ENCODE measurements at regions not wholly inside any gene's neighbourhood (a gene's known extent, or its start where the extent isn't known, plus 50 kb on each side); places are given as distances from the start of the nearest gene placed in this dataset.

DNA sequence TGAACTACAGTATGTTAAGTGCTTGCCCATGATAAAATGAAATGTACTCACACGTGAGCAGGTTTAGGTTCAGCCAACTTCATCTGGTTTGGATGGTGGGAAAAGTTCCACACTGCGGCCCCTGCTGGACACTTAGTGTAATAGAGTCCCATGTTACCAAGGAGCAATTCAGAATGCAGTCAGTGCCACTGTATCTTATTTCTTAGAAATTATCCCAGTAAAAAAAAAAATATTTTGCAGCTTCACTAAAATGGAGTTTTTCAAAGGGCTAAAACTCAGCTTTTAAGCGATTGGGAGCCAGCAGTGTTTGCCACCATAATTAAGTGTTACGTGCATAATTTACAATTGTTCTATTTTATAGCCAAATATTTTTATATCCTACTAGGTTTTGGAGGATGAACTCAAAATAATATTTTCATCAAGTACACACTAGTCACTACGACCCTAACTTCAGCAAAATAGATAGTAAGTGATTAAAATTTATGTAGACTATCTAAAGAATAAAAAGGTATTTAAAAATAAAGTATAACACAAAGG, 371.7 kb upstream of the GBE1 start:
- Histone ChIP-seq H3K4me3 (no peak overlapping the region), H3K9me3 (no peaks in the 10 kb centered on the region), H3K4me1 (no peaks in the 10 kb centered on the region), H3K36me3 (no peaks in the 10 kb centered on the region), H3K27me3 (no peaks in the 10 kb centered on the region), H3K27ac (no peak overlapping the region)
- ATAC-seq = peak; percentile 65
- 24 to 25% methylated on average over 5 of the region's 5 CpGs for WGBS, 2 donors (ENCODE audit: low coverage in 1 of 2)
- TF ChIP-seq, protein P1, sequence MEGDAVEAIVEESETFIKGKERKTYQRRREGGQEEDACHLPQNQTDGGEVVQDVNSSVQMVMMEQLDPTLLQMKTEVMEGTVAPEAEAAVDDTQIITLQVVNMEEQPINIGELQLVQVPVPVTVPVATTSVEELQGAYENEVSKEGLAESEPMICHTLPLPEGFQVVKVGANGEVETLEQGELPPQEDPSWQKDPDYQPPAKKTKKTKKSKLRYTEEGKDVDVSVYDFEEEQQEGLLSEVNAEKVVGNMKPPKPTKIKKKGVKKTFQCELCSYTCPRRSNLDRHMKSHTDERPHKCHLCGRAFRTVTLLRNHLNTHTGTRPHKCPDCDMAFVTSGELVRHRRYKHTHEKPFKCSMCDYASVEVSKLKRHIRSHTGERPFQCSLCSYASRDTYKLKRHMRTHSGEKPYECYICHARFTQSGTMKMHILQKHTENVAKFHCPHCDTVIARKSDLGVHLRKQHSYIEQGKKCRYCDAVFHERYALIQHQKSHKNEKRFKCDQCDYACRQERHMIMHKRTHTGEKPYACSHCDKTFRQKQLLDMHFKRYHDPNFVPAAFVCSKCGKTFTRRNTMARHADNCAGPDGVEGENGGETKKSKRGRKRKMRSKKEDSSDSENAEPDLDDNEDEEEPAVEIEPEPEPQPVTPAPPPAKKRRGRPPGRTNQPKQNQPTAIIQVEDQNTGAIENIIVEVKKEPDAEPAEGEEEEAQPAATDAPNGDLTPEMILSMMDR (IDR thresholded peaks at IDR 0.05) = peak; percentile 57 to 85 (median 70)
- no peak for TF ChIP-seq POLR2AphosphoS5 (IDR thresholded peaks at IDR 0.05)

DNA sequence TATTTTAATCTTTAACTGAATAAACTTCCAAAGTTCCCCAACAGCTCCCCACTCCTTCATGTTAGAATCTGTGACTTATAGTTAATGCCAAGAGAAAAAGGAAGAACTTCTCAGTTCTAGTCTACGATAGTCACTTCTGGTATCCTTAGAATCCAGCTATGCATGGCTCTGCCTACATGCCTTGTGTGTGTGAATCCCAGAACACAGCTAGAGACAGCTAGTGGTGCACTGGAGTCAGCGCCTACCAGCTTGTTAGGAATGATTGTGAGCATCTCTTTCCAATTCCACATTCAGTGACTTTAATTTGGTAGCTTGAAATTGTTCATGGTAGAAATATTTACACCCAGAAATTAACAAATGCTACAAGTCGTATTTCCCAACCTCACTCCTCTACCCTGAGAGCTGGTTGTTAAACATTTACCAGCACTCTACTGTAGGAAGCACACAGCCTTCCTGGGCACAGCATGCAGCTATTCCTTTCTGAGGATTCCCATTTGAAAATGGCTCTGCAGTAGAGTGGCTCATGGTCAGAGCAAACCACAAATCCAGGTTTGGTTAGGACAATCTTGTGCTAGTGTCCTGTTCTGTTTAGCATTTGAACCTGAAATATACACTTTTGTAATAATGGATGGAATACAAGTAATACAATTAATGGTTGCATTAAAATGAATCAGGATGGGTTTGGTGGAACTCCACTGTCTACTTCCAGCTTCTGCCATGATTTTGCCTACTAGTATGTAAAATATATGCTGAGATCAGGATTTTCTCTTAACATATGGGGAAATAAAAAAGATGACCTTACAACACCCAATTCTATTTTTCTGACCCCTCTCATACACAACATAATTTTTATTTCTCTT, 371.0 kb upstream of the GBE1 start:
- H3K4me1 ChIP-seq = no peaks in the 10 kb centered on the region
- no peak overlapping the region for H3K27ac ChIP-seq
- ATAC-seq = no peak
- TF ChIP-seq, protein P1 (IDR thresholded peaks at IDR 0.05) = no peak
- no peak for TF ChIP-seq POLR2AphosphoS5 (IDR thresholded peaks at IDR 0.05)
- TF ChIP-seq POLR2A (IDR thresholded peaks at IDR 0.05) = no peak
- TF ChIP-seq EP300 (IDR thresholded peaks at IDR 0.05) = no peak
- no peaks in the 10 kb centered on the region for H3K9me3 ChIP-seq
- H3K27me3 ChIP-seq = no peaks in the 10 kb centered on the region
- H3K4me3 ChIP-seq = no peak overlapping the region
- WGBS, 2 donors (ENCODE audit: low coverage in 1 of 2) = 79 to 100% methylated on average over 3 of the region's 3 CpGs
- H3K36me3 ChIP-seq = no peaks in the 10 kb centered on the region

DNA sequence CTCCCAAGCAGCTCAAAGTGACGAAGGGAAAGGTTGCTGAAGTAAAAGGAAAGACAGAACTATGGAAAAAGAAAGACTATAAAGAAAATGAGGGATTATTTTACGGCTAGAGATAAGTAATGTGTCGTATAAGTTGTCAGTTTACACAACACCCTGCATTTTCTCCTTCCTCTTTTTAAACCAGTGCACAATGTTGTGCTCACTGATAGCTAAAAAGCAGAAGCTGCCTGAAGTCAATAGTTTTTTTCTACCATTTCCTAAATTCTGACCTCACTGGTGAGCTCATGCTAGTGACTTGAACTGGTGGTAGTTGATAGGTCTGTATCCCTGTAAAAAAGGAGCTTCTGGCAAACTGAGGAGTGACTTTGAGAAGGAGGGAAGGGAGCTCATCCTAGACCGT, 368.6 kb upstream of the GBE1 start:
- no peak overlapping the region for H3K27ac ChIP-seq
- TF ChIP-seq POLR2AphosphoS5 (IDR thresholded peaks at IDR 0.05) (no peak), POLR2A (IDR thresholded peaks at IDR 0.05) (no peak), EP300 (IDR thresholded peaks at IDR 0.05) (no peak)
- TF ChIP-seq, protein P1 (IDR thresholded peaks at IDR 0.05) = no peak
- no peaks in the 10 kb centered on the region for H3K9me3 ChIP-seq
- H3K27me3 ChIP-seq = no peaks in the 10 kb centered on the region
- no peak overlapping the region for H3K4me3 ChIP-seq
- peak; percentile 22 for ATAC-seq
- H3K4me1 ChIP-seq = no peaks in the 10 kb centered on the region
- H3K36me3 ChIP-seq = no peaks in the 10 kb centered on the region
- 57 to 80% methylated on average over 4 of the region's 4 CpGs for WGBS, 2 donors (ENCODE audit: low coverage in 1 of 2)

DNA sequence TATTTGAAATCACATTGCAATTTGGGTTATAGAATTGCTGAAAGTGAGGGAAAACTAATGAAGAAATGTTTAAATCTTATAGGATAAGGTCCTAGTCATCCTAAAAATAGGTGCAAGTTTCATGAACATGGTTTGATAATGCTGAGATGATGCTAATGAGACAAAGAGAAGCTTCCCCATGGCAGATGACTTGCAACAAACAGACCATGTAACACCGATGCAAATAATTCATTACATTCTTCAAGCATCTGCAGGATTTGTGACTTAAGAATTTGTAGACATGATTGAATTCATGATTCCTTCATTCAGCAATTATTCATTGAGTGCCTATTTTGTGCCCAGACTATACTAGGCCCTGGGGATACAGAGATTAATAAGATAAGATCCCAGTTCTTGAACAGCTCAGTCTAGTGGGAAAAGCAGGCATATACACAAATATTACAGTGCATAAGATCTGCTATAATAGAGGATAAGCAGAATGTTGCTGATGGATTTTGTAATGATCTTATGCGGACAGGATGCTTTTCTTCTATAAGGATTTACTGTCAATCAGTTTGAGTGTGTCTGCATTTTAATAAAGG, 367.9 kb upstream of the GBE1 start:
- ATAC-seq = no peak
- Histone ChIP-seq H3K4me1 (no peaks in the 10 kb centered on the region), H3K4me3 (no peak overlapping the region), H3K27me3 (no peaks in the 10 kb centered on the region), H3K9me3 (no peaks in the 10 kb centered on the region), H3K27ac (no peak overlapping the region), H3K36me3 (no peaks in the 10 kb centered on the region)
- WGBS, 2 donors (ENCODE audit: low coverage in 1 of 2) = 59 to 85% methylated on average over 2 of the region's 2 CpGs
- TF ChIP-seq, protein P1 (IDR thresholded peaks at IDR 0.05) = no peak
- TF ChIP-seq POLR2A (IDR thresholded peaks at IDR 0.05) (no peak), POLR2AphosphoS5 (IDR thresholded peaks at IDR 0.05) (no peak), EP300 (IDR thresholded peaks at IDR 0.05) (no peak)
